Spinal cord (tissue), 9 donors: ENCODE measurements at regions not wholly inside any gene's neighbourhood (a gene's known extent, or its start where the extent isn't known, plus 50 kb on each side); places are given as distances from the start of the nearest gene placed in this dataset.

ENCODE experiments used
- DNase-seq, 6 donors: peaks; one replicate each; pipeline versions ENCODE4 v3.0.0 to v3.0.0-alpha.2; 2013 to 2015; ENCODE audit warnings: low spot score in 6 of 6, low read depth in 4 of 6
- H3K27ac ChIP-seq: one replicate; pipeline ENCODE4 v1.5.1; 2013; ENCODE audit warnings: low read depth, low read length, control low read depth
- H3K27me3 ChIP-seq: one replicate; pipeline ENCODE4 v1.6.1; 2013; ENCODE audit warnings: low read length; ENCODE audit not compliant: control insufficient read depth, insufficient read depth
- H3K36me3 ChIP-seq: one replicate; pipeline ENCODE4 v1.6.1; 2013; ENCODE audit warnings: low read length; ENCODE audit not compliant: control insufficient read depth, insufficient read depth
- H3K4me1 ChIP-seq: one replicate; pipeline ENCODE4 v1.6.1; 2013; ENCODE audit warnings: low read length; ENCODE audit not compliant: control insufficient read depth, insufficient read depth
- H3K4me3 ChIP-seq: one replicate; pipeline ENCODE4 v1.5.1; 2013; ENCODE audit warnings: low read depth, low read length, control low read depth
- H3K9me3 ChIP-seq: one replicate; pipeline ENCODE4 v1.6.1; 2013; ENCODE audit warnings: low read length; ENCODE audit not compliant: control insufficient read depth, insufficient read depth
- WGBS: methylation state at CpG from one replicate; pipeline ENCODE4 v1.1.5; 2013; ENCODE audit warnings: missing lambda C conversion rate; ENCODE audit not compliant: insufficient coverage; 5-methylcytosine and 5-hydroxymethylcytosine counted together
- donor health status: healthy.

GRCh38 chr6:132244744-132245143, 156.5 kb downstream of the MOXD1 start:
- no CpG with 5 or more reads among the region's 3 CpGs for WGBS

GRCh38 chr6:132236744-132237143, 164.5 kb downstream of the MOXD1 start:
- H3K4me1 ChIP-seq = no peaks in the 10 kb centered on the region
- no peaks in the 10 kb centered on the region for H3K9me3 ChIP-seq
- H3K36me3 ChIP-seq = no peaks in the 10 kb centered on the region
- H3K27me3 ChIP-seq = no peaks in the 10 kb centered on the region
- 0% methylated on average over 1 of the region's 3 CpGs for WGBS
- DNase-seq = peak in 1 of 6 donors; percentile 52
- no peak overlapping the region for H3K4me3 ChIP-seq
- no peak overlapping the region for H3K27ac ChIP-seq

More at GRCh38 chr6:132244744-132245143, 156.5 kb downstream of the MOXD1 start:
- no peaks in the 10 kb centered on the region for H3K4me1 ChIP-seq
- DNase-seq = no peak
- no peak overlapping the region for H3K27ac ChIP-seq
- H3K4me3 ChIP-seq = no peak overlapping the region
- no peaks in the 10 kb centered on the region for H3K27me3 ChIP-seq
- H3K36me3 ChIP-seq = no peaks in the 10 kb centered on the region
- H3K9me3 ChIP-seq = no peaks in the 10 kb centered on the region

GRCh38 chr6:132236281-132236680, 165.0 kb downstream of the MOXD1 start:
- H3K4me1 ChIP-seq = no peaks in the 10 kb centered on the region
- no peak overlapping the region for H3K27ac ChIP-seq
- H3K4me3 ChIP-seq = no peak overlapping the region
- H3K9me3 ChIP-seq = no peaks in the 10 kb centered on the region
- no CpG with 5 or more reads among the region's 1 CpG for WGBS
- no peak for DNase-seq
- no peaks in the 10 kb centered on the region for H3K36me3 ChIP-seq
- H3K27me3 ChIP-seq = no peaks in the 10 kb centered on the region

GRCh38 chr6:132235596-132236280, 165.5 kb downstream of the MOXD1 start:
- Histone ChIP-seq H3K27ac (no peak overlapping the region), H3K36me3 (no peaks in the 10 kb centered on the region), H3K27me3 (no peaks in the 10 kb centered on the region), H3K4me3 (no peak overlapping the region), H3K4me1 (no peaks in the 10 kb centered on the region), H3K9me3 (no peaks in the 10 kb centered on the region)
- no CpG with 5 or more reads among the region's 2 CpGs for WGBS
- no peak for DNase-seq

GRCh38 chr6:132234356-132234755, 166.9 kb downstream of the MOXD1 start:
- Histone ChIP-seq H3K4me1 (no peaks in the 10 kb centered on the region), H3K27ac (no peak overlapping the region), H3K36me3 (no peaks in the 10 kb centered on the region), H3K4me3 (no peak overlapping the region), H3K27me3 (no peaks in the 10 kb centered on the region), H3K9me3 (no peaks in the 10 kb centered on the region)
- WGBS = no CpG with 5 or more reads among the region's 2 CpGs
- DNase-seq = no peak

- peak in 1 of 6 donors; percentile 58 for DNase-seq
- H3K4me1 ChIP-seq = no peaks in the 10 kb centered on the region
- H3K27ac ChIP-seq = no peak overlapping the region
Measured at GRCh38 chr6:132231121-132231884, 170.0 kb downstream of the MOXD1 start.

GRCh38 chr6:132228894-132229293, 172.4 kb downstream of the MOXD1 start:
- Histone ChIP-seq H3K27ac (no peak overlapping the region), H3K4me3 (no peak overlapping the region), H3K9me3 (peaks cover 3% of the 10 kb centered on the region), H3K4me1 (no peaks in the 10 kb centered on the region), H3K27me3 (no peaks in the 10 kb centered on the region), H3K36me3 (no peaks in the 10 kb centered on the region)
- DNase-seq = no peak
- no CpG with 5 or more reads among the region's 1 CpG for WGBS

More at GRCh38 chr6:132231121-132231884, 170.0 kb downstream of the MOXD1 start:
- Histone ChIP-seq H3K36me3 (no peaks in the 10 kb centered on the region), H3K4me3 (no peak overlapping the region), H3K27me3 (no peaks in the 10 kb centered on the region), H3K9me3 (no peaks in the 10 kb centered on the region)
- 100% methylated on average over 1 of the region's 4 CpGs for WGBS

GRCh38 chr6:132227904-132228303, 173.4 kb downstream of the MOXD1 start:
- no peaks in the 10 kb centered on the region for H3K4me1 ChIP-seq
- no peaks in the 10 kb centered on the region for H3K27me3 ChIP-seq
- no peak overlapping the region for H3K4me3 ChIP-seq
- H3K36me3 ChIP-seq = no peaks in the 10 kb centered on the region
- DNase-seq = no peak
- peaks cover 3% of the 10 kb centered on the region for H3K9me3 ChIP-seq
- no peak overlapping the region for H3K27ac ChIP-seq

- H3K36me3 ChIP-seq = no peaks in the 10 kb centered on the region
- WGBS = 100% methylated on average over 3 of the region's 3 CpGs
- H3K9me3 ChIP-seq = peaks cover 3% of the 10 kb centered on the region
- H3K27ac ChIP-seq = no peak overlapping the region
- H3K4me1 ChIP-seq = no peaks in the 10 kb centered on the region
- H3K4me3 ChIP-seq = no peak overlapping the region
- DNase-seq = no peak
- no peaks in the 10 kb centered on the region for H3K27me3 ChIP-seq
Measured at GRCh38 chr6:132224943-132225342, 176.3 kb downstream of the MOXD1 start.

- H3K27me3 ChIP-seq = no peaks in the 10 kb centered on the region
- no peaks in the 10 kb centered on the region for H3K36me3 ChIP-seq
Measured at GRCh38 chr6:132220800-132221199, 180.5 kb downstream of the MOXD1 start.

More at GRCh38 chr6:132220800-132221199, 180.5 kb downstream of the MOXD1 start:
- Histone ChIP-seq H3K4me1 (no peaks in the 10 kb centered on the region), H3K4me3 (no peak overlapping the region), H3K27ac (no peak overlapping the region), H3K9me3 (peaks cover 3% of the 10 kb centered on the region)
- no CpG with 5 or more reads among the region's 1 CpG for whole genome bisulfite sequencing
- DNase-seq = peak in 1 of 6 donors; percentile 2
